ENCODE measurements at regions not wholly inside any gene's neighbourhood (a gene's known extent, or its start where the extent isn't known, plus 50 kb on each side); places are given as distances from the start of the nearest gene placed in this dataset.

DNA sequence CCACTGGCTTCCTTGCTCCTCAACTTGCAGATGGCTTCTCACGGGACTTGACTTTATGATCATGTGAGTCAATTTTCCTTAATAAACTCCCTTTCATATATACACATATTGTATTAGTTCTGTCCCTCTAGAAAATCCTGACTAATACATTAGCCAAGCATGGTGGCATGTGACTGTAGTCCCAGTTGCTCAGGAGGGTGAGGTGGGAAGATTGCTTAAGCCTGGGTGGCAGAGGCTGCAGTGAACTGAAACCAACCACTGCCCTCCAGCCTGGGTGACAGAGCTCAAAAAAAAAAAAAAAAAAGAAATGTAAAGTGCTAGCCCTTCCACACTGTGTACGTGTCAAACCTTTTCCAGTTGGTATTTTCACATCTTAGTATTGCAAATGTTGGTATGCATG is 857.0 kb downstream of the LTN1 start:
- Mint-ChIP-seq H3K27ac (no peak overlapping the region; the same call in 1 of the 2 replicates), H3K36me3 (ENCODE audit: low read depth) (peaks cover 17% of the 10 kb centered on the region; the same call in 2 of the 3 replicates), H3K27me3 (ENCODE audit: insufficient read depth, low read depth, poor library complexity) (no peaks in the 10 kb centered on the region), H3K4me3 (no peak overlapping the region), H3K4me1 (no peaks in the 10 kb centered on the region), H3K9me3 (peaks cover 31% of the 10 kb centered on the region)
- Histone ChIP-seq H3F3A (replicated peaks; ENCODE audit: low read depth) (no peaks in the 10 kb centered on the region), H3K4me1 (ENCODE audit: insufficient read depth) (no peaks in the 10 kb centered on the region), H3K36me3 (ENCODE audit: insufficient read depth) (peaks cover 4% of the 10 kb centered on the region), H2AFZ (no peak overlapping the region), H4K20me1 (replicated peaks; ENCODE audit: insufficient read depth) (no peaks in the 10 kb centered on the region), H3K27ac (ENCODE audit: low read depth) (no peak overlapping the region), H3K9me2 (ENCODE audit: insufficient read depth) (0 out of 2 replicates have a peak, but pooled peaks cover 3% of the 10 kb centered on the region), H3K4me3 (no peak overlapping the region), H3K4me2 (no peak overlapping the region), H3K27me3 (ENCODE audit: insufficient read depth) (no peaks in the 10 kb centered on the region), H3K79me2 (replicated peaks; ENCODE audit: insufficient read depth) (no peaks in the 10 kb centered on the region)
- DNase-seq (ENCODE audit: low spot score) (no peak), ATAC-seq (no peak)
- TF ChIP-seq EZH2phosphoT487 (IDR thresholded peaks at IDR 0.05; ENCODE audit: unreplicated experiment) (no peak), STAT1 (IDR thresholded peaks at IDR 0.05; ENCODE audit: unreplicated experiment) (no peak), CREB1 (CRISPR knock-in tag; IDR thresholded peaks at IDR 0.05; ENCODE audit: low read depth) (no peak), NANOG (IDR thresholded peaks at IDR 0.05; ENCODE audit: borderline replicate concordance) (no peak), POLR2AphosphoS5 (IDR thresholded peaks at IDR 0.05; ENCODE audit: low read depth) (no peak), ZNF114 (CRISPR knock-in tag; IDR thresholded peaks at IDR 0.05) (no peak), JUNB (IDR thresholded peaks at IDR 0.05; ENCODE audit: unreplicated experiment) (no peak), ZNF331 (CRISPR knock-in tag; IDR thresholded peaks at IDR 0.05; ENCODE audit: low read depth) (no peak)
- TF ChIP-seq, protein P1, sequence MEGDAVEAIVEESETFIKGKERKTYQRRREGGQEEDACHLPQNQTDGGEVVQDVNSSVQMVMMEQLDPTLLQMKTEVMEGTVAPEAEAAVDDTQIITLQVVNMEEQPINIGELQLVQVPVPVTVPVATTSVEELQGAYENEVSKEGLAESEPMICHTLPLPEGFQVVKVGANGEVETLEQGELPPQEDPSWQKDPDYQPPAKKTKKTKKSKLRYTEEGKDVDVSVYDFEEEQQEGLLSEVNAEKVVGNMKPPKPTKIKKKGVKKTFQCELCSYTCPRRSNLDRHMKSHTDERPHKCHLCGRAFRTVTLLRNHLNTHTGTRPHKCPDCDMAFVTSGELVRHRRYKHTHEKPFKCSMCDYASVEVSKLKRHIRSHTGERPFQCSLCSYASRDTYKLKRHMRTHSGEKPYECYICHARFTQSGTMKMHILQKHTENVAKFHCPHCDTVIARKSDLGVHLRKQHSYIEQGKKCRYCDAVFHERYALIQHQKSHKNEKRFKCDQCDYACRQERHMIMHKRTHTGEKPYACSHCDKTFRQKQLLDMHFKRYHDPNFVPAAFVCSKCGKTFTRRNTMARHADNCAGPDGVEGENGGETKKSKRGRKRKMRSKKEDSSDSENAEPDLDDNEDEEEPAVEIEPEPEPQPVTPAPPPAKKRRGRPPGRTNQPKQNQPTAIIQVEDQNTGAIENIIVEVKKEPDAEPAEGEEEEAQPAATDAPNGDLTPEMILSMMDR (conservative IDR thresholded peaks at IDR 0.05; ENCODE audit: low read depth in 2 of 2) = no peak
- TF ChIP-seq, protein P2, sequence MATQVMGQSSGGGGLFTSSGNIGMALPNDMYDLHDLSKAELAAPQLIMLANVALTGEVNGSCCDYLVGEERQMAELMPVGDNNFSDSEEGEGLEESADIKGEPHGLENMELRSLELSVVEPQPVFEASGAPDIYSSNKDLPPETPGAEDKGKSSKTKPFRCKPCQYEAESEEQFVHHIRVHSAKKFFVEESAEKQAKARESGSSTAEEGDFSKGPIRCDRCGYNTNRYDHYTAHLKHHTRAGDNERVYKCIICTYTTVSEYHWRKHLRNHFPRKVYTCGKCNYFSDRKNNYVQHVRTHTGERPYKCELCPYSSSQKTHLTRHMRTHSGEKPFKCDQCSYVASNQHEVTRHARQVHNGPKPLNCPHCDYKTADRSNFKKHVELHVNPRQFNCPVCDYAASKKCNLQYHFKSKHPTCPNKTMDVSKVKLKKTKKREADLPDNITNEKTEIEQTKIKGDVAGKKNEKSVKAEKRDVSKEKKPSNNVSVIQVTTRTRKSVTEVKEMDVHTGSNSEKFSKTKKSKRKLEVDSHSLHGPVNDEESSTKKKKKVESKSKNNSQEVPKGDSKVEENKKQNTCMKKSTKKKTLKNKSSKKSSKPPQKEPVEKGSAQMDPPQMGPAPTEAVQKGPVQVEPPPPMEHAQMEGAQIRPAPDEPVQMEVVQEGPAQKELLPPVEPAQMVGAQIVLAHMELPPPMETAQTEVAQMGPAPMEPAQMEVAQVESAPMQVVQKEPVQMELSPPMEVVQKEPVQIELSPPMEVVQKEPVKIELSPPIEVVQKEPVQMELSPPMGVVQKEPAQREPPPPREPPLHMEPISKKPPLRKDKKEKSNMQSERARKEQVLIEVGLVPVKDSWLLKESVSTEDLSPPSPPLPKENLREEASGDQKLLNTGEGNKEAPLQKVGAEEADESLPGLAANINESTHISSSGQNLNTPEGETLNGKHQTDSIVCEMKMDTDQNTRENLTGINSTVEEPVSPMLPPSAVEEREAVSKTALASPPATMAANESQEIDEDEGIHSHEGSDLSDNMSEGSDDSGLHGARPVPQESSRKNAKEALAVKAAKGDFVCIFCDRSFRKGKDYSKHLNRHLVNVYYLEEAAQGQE (IDR thresholded peaks at IDR 0.05; ENCODE audit: unreplicated experiment) = no peak
- TF ChIP-seq, protein P3, sequence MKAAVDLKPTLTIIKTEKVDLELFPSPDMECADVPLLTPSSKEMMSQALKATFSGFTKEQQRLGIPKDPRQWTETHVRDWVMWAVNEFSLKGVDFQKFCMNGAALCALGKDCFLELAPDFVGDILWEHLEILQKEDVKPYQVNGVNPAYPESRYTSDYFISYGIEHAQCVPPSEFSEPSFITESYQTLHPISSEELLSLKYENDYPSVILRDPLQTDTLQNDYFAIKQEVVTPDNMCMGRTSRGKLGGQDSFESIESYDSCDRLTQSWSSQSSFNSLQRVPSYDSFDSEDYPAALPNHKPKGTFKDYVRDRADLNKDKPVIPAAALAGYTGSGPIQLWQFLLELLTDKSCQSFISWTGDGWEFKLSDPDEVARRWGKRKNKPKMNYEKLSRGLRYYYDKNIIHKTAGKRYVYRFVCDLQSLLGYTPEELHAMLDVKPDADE (IDR thresholded peaks at IDR 0.05) = no peak

All from GM23338 (cell line).